Gastrocnemius medialis (tissue), 4 donors: ENCODE measurements at regions not wholly inside any gene's neighbourhood (a gene's known extent, or its start where the extent isn't known, plus 50 kb on each side); places are given as distances from the start of the nearest gene placed in this dataset.

Experiments used
- POLR2A ChIP-seq, 2 donors: fragments of 450-650 bp; IDR thresholded peaks; one replicate each; pipeline ENCODE4 v1.6.1; 2017; ENCODE audit warnings: antibody characterized with exemption in 2 of 2, mild to moderate bottlenecking in 2 of 2, moderate library complexity in 2 of 2
- TF ChIP-seq, protein P1 (sequence below), 5 experiments: fragments of 450-650 bp in 3 of 5; fragments of 200-600 bp in 2 of 5; sonication (generic) in 2 of 5; IDR thresholded peaks in 4 of 5; conservative IDR thresholded peaks in 1 of 5; 1 replicate in 4 of 5; 2 replicates in 1 of 5; pipeline ENCODE4 v1.5.1; 2016 to 2019; ENCODE audit warnings: antibody characterized with exemption in 5 of 5, mild to moderate bottlenecking in 3 of 5, moderate library complexity in 3 of 5

DNA sequence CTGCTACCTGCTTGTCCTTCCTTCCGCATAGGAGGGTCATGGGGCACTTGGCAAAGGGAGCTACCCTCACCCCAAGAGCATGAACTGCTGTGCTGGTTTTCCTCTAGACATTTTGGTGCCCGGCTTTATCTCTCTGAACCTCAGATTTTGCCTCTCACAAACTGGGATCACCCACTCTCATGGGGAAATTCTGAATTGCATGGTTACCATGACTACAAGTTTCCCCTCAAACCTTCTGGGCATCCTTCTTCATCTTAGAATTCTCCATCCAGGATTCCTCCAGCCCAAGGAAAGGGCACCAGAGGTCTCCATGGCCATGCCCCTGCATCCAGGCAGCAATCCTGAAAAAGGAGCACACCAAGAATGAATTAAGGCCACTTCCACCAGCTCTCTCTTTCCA lies 180.1 kb upstream of the NECTIN1 start:
- TF ChIP-seq POLR2A (IDR thresholded peaks at IDR 0.05) = no peak
- TF ChIP-seq, protein P1, sequence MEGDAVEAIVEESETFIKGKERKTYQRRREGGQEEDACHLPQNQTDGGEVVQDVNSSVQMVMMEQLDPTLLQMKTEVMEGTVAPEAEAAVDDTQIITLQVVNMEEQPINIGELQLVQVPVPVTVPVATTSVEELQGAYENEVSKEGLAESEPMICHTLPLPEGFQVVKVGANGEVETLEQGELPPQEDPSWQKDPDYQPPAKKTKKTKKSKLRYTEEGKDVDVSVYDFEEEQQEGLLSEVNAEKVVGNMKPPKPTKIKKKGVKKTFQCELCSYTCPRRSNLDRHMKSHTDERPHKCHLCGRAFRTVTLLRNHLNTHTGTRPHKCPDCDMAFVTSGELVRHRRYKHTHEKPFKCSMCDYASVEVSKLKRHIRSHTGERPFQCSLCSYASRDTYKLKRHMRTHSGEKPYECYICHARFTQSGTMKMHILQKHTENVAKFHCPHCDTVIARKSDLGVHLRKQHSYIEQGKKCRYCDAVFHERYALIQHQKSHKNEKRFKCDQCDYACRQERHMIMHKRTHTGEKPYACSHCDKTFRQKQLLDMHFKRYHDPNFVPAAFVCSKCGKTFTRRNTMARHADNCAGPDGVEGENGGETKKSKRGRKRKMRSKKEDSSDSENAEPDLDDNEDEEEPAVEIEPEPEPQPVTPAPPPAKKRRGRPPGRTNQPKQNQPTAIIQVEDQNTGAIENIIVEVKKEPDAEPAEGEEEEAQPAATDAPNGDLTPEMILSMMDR (IDR thresholded peaks at IDR 0.05 in 4 of 5, conservative IDR thresholded peaks at IDR 0.05 in 1 of 5) = no peak
